ENCODE measurements at regions not wholly inside any gene's neighbourhood (a gene's known extent, or its start where the extent isn't known, plus 50 kb on each side); places are given as distances from the start of the nearest gene placed in this dataset.

DNA sequence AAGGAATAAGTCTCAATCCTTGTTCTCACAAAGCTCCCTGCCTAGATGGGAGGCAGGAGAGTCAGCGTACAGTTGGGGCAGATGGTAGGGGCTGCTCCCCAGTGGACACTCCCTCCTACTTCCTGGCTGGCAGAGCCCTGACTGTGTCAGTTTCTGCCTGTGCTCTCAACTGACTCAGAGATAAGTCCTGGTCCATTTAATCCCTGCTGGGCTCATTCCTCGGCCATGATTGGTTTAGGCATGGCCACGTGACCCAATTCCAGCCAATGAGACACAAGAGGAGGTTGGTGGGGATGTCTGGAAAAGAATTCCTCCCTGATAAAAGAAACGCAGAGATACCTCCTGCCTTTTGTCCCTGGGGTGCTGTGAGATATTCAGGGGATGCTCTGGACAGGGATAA lies 118.1 kb upstream of the SLC6A11 start:
- BruUV-seq (replicated peaks) = no TSS peak
- H3K36me3 ChIP-seq (ENCODE audit: control insufficient read depth in 1 of 2, insufficient read depth in 2 of 2, low read length in 2 of 2) = no peaks in the 10 kb centered on the region
- DNase-seq (ENCODE audit: low read depth, low spot score) (peak; percentile 10), ATAC-seq (peak; percentile 53; the same call in 1 of the 2 replicates)
- H3K9me3 ChIP-seq (ENCODE audit: control insufficient read depth in 1 of 2, insufficient read depth in 1 of 2, low read depth in 1 of 2, low read length in 2 of 2) = no peaks in the 10 kb centered on the region
- no peaks in the 10 kb centered on the region for H3K9me2 ChIP-seq (ENCODE audit: insufficient read depth)
- ChIA-PET POLR2A (no interaction called here), RAD21 (ENCODE audit: low non-redundant PET in 1 of 2, low total read pairs in 2 of 2, uncharacterized antibody in 2 of 2, unreplicated experiment in 2 of 2) (no interaction called here), CTCF (no interaction called here)
- no peak overlapping the region for H3K27ac ChIP-seq (ENCODE audit: low read depth, low read length)
- no peak overlapping the region for H3K4me3 ChIP-seq (replicated peaks in 1 of 2; ENCODE audit: low read depth in 1 of 2, low read length in 2 of 2)
- no peak overlapping the region for H3K9ac ChIP-seq (ENCODE audit: low read length)
- intact Hi-C loops (cut with micrococcal nuclease) = no loop called here
- no peak overlapping the region for H3K4me2 ChIP-seq (ENCODE audit: low read length)
- no peak for TF ChIP-seq EGR1 (IDR thresholded peaks at IDR 0.05; ENCODE audit: low read depth)
- no peak for TF ChIP-seq ZNF274 (IDR thresholded peaks at IDR 0.05; ENCODE audit: low read depth, low read length)
- no peak for TF ChIP-seq ZFX (IDR thresholded peaks at IDR 0.05)
- no peak for TF ChIP-seq RAD21 (IDR thresholded peaks at IDR 0.05; ENCODE audit: low read depth)
- TF ChIP-seq EZH2 (IDR thresholded peaks at IDR 0.05) = no peak
- no peak for TF ChIP-seq FOSL1 (IDR thresholded peaks at IDR 0.05; ENCODE audit: low read depth)
- TF ChIP-seq TCF7L2 (IDR thresholded peaks at IDR 0.05; ENCODE audit: borderline replicate concordance, extremely low read depth, insufficient read depth, insufficient read length) = no peak
- TF ChIP-seq POLR2AphosphoS5 (IDR thresholded peaks at IDR 0.05; ENCODE audit: low read depth, low read length) = no peak
- TF ChIP-seq POLR2A (IDR thresholded peaks at IDR 0.05; ENCODE audit: borderline replicate concordance, extremely low read depth, insufficient read depth, insufficient read length) = no peak
- TF ChIP-seq, protein P1, sequence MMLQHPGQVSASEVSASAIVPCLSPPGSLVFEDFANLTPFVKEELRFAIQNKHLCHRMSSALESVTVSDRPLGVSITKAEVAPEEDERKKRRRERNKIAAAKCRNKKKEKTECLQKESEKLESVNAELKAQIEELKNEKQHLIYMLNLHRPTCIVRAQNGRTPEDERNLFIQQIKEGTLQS (IDR thresholded peaks at IDR 0.05) = no peak
- no peak for TF ChIP-seq CBX3 (IDR thresholded peaks at IDR 0.05; ENCODE audit: low read depth)
- TF ChIP-seq CEBPB (IDR thresholded peaks at IDR 0.05; ENCODE audit: low read depth) = no peak
- TF ChIP-seq EZH2phosphoT487 (IDR thresholded peaks at IDR 0.05; ENCODE audit: borderline replicate concordance) = no peak
- TF ChIP-seq, protein P2, sequence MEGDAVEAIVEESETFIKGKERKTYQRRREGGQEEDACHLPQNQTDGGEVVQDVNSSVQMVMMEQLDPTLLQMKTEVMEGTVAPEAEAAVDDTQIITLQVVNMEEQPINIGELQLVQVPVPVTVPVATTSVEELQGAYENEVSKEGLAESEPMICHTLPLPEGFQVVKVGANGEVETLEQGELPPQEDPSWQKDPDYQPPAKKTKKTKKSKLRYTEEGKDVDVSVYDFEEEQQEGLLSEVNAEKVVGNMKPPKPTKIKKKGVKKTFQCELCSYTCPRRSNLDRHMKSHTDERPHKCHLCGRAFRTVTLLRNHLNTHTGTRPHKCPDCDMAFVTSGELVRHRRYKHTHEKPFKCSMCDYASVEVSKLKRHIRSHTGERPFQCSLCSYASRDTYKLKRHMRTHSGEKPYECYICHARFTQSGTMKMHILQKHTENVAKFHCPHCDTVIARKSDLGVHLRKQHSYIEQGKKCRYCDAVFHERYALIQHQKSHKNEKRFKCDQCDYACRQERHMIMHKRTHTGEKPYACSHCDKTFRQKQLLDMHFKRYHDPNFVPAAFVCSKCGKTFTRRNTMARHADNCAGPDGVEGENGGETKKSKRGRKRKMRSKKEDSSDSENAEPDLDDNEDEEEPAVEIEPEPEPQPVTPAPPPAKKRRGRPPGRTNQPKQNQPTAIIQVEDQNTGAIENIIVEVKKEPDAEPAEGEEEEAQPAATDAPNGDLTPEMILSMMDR (IDR thresholded peaks at IDR 0.05 in 2 of 3, conservative IDR thresholded peaks at IDR 0.05 in 1 of 3; ENCODE audit: borderline replicate concordance in 1 of 3, insufficient read depth in 1 of 3, low read depth in 2 of 3, low read length in 2 of 3) = no peak
- no peak for TF ChIP-seq SRF (IDR thresholded peaks at IDR 0.05; ENCODE audit: low read depth)
- no peak for TF ChIP-seq SP1 (IDR thresholded peaks at IDR 0.05; ENCODE audit: low read depth)
- H3K27me3 ChIP-seq (ENCODE audit: insufficient read depth, low read length) = peaks cover 16% of the 10 kb centered on the region; the same call in 1 of the 2 replicates
- no peaks in the 10 kb centered on the region for H4K20me1 ChIP-seq (ENCODE audit: insufficient read depth)
- H3K79me2 ChIP-seq (ENCODE audit: insufficient read depth, low read length) = no peaks in the 10 kb centered on the region
- no peak overlapping the region for H2AFZ ChIP-seq (ENCODE audit: low read depth, low read length, poor library complexity, severe bottlenecking)
- peaks cover 0 to 2% of the 10 kb centered on the region in 2 experiments; a peak in 1 of 4 replicates for H3K4me1 ChIP-seq (ENCODE audit: control insufficient read depth in 1 of 2, insufficient read depth in 2 of 2, low read length in 2 of 2)

Measured in HCT116 (cell line).